Karpas-422 (cell line): ENCODE measurements at regions not wholly inside any gene's neighbourhood (a gene's known extent, or its start where the extent isn't known, plus 50 kb on each side); places are given as distances from the start of the nearest gene placed in this dataset.
A peak's percentile ranks its signal among the peaks of the same experiment; 100 is the strongest.
"Not testable (repeated sequence)": the region's sequence is repeated elsewhere in the genome, so short reads cannot be mapped to it uniquely, and the experiment has no call there.

ENCODE experiments used
- DNase-seq: peaks from one replicate; pipeline ENCODE4 v3.0.0-alpha.2; 2015
- H2AFZ ChIP-seq: fragments of 200-600 bp; sonication (generic); 2 replicates; pipeline ENCODE4 v1.6.1; 2014; ENCODE audit warnings: antibody characterized with exemption, low read length, mixed read lengths
- H3K27ac ChIP-seq: fragments of 200-600 bp; sonication (generic); 2 replicates; pipeline ENCODE4 v1.5.1; 2014; ENCODE audit warnings: mild to moderate bottlenecking, low read length, moderate library complexity
- H3K27me3 ChIP-seq: fragments of 200-600 bp; sonication (generic); 2 replicates; pipeline ENCODE4 v1.6.1; 2014; ENCODE audit warnings: low read length, mixed read lengths
- H3K36me3 ChIP-seq: fragments of 200-600 bp; sonication (generic); 2 replicates; pipeline ENCODE4 v1.6.1; 2014; ENCODE audit warnings: low read length, mixed read lengths; ENCODE audit not compliant: insufficient read depth
- H3K4me1 ChIP-seq: fragments of 200-600 bp; sonication (generic); 2 replicates; pipeline ENCODE4 v1.6.1; 2014; ENCODE audit warnings: mild to moderate bottlenecking, low read length, mixed read lengths
- H3K4me2 ChIP-seq: fragments of 200-600 bp; sonication (generic); 2 replicates; pipeline ENCODE4 v1.6.1; 2014; ENCODE audit warnings: low read length, low read depth, mild to moderate bottlenecking; ENCODE audit not compliant: poor library complexity, severe bottlenecking
- H3K4me3 ChIP-seq: fragments of 200-600 bp; sonication (generic); 2 replicates; pipeline ENCODE4 v1.5.1; 2014; ENCODE audit warnings: mild to moderate bottlenecking, antibody characterized with exemption, low read length, mixed read lengths
- H3K79me2 ChIP-seq: fragments of 200-600 bp; sonication (generic); 2 replicates; pipeline ENCODE4 v1.6.1; 2014; ENCODE audit warnings: mild to moderate bottlenecking, low read length, mixed read lengths
- H3K9ac ChIP-seq: fragments of 200-600 bp; sonication (generic); 2 replicates; pipeline ENCODE4 v1.6.0; 2014; ENCODE audit warnings: low read length
- H3K9me2 ChIP-seq: fragments of 200-600 bp; sonication (generic), shearing (Covaris generic); replicated peaks from 2 replicates; pipeline ENCODE4 v1.6.0; 2014; ENCODE audit warnings: mild to moderate bottlenecking, low read length, moderate library complexity; ENCODE audit not compliant: insufficient read depth
- H3K9me3 ChIP-seq: fragments of 300-700, 200-600 bp; sonication (generic); 2 replicates; pipeline ENCODE4 v1.6.1; 2014; ENCODE audit warnings: low read length, mixed read lengths
- H4K20me1 ChIP-seq: fragments of 200-600 bp; sonication (generic); 2 replicates; pipeline ENCODE4 v1.6.1; 2014; ENCODE audit warnings: mild to moderate bottlenecking, antibody characterized with exemption, low read length, low read depth; ENCODE audit not compliant: insufficient read depth

DNA sequence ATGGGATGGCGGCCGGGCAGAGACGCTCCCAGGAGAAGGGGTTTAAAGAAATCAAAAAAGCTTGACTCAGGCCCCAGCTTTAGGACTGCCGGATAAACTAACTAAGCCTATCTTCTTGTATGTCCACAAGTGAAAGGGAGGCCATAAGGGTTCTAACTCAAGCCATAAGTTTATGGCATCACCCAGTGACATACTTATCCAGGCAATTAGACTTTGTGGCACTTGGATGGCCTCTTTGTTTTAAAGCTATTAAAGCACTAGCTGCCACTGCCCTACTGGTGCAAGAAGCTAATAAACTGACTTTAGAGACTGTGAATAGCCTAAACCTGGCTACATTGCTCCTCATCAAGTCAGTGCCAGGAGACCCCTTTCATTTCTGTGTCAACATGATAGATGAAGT, 102.0 kb downstream of the ZNF429 start:
- Histone ChIP-seq H3K36me3 (no peaks in the 10 kb centered on the region), H3K27ac (no peak overlapping the region), H3K4me1 (peaks cover 19% of the 10 kb centered on the region), H3K9me3 (no peaks in the 10 kb centered on the region), H3K9me2 (no peaks in the 10 kb centered on the region), H3K4me3 (no peak overlapping the region), H3K4me2 (no peak overlapping the region), H3K27me3 (no peaks in the 10 kb centered on the region), H3K79me2 (no peaks in the 10 kb centered on the region), H4K20me1 (no peaks in the 10 kb centered on the region), H3K9ac (no peak overlapping the region), H2AFZ (no peak overlapping the region)
- DNase-seq = no peak

DNA sequence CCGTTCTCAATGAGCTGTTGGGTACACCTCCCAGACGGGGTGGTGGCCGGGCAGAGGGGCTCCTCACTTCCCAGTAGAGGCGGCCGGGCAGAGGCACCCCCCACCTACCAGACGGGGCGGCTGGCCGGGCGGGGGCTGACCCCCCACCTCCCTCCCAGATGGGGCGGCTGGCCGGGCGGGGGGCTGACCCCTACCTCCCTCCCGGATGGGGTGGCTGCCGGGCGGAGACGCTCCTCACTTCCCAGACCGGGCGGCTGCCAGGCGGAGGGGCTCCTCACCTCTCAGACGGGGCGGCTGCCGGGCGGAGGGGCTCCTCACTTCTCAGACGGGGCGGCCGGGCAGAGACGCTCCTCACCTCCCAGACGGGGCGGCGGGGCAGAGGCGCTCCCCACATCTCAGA, 101.6 kb downstream of the ZNF429 start:
- H3K9ac ChIP-seq, H3K27ac ChIP-seq, H3K9me2 ChIP-seq, DNase-seq, H3K4me3 ChIP-seq, H3K9me3 ChIP-seq, H3K36me3 ChIP-seq, H2AFZ ChIP-seq, H3K4me2 ChIP-seq, H3K79me2 ChIP-seq, H3K27me3 ChIP-seq, H4K20me1 ChIP-seq: not testable (repeated sequence)
- peaks cover 19% of the 10 kb centered on the region for H3K4me1 ChIP-seq

DNA sequence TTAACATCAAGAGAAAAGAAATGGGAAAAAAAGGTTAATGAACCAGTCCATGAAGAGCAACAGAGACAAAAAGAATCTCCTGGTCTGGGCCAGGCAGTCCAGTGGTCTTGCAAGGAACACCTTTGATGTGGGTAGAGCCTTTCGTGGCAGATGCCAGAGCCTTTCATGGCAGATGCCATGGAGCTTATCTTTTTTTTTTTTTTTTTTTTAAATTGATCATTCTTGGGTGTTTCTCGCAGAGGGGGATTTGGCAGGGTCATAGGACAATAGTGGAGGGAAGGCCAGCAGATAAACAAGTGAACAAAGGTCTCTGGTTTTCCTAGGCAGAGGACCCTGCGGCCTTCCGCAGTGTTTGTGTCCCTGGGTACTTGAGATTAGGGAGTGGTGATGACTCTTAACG, 100.9 kb downstream of the ZNF429 start:
- not testable (repeated sequence) for H3K4me2 ChIP-seq, DNase-seq, H3K79me2 ChIP-seq, H3K36me3 ChIP-seq, H3K4me3 ChIP-seq, H2AFZ ChIP-seq, H4K20me1 ChIP-seq, H3K27me3 ChIP-seq, H3K9ac ChIP-seq, H3K9me2 ChIP-seq, H3K27ac ChIP-seq, H3K9me3 ChIP-seq
- peaks cover 19% of the 10 kb centered on the region for H3K4me1 ChIP-seq

DNA sequence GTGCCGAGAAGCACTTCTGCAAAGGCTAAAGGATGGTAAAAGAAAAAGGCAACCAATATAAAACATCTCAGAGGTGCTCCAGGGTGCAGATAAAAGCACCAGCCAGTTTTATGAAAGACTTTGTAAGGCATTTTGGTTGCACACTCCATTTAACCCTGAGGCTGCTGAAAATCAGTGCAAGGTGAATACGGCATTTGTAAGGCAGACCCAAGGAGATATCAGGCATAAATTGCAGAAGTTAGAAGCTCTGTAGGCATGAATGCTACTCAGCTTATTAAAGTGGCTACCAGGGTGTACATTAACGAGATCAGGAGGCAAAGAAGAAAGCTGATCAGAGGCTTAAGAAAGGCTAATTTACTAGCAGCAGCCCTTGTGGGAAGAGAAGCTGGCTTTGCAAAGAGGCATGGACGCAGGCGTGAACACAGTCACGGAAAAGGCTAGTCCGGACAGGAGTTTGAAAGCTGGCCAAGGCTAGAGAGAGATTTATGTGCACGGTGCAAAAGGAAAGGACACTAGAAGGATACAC, 99.6 kb downstream of the ZNF429 start:
- Histone ChIP-seq H3K9me2 (no peaks in the 10 kb centered on the region), H2AFZ (peak overlapping the region; percentile 77; the same call in 1 of the 2 replicates), H3K4me2 (peak overlapping the region; percentile 75), H3K79me2 (no peaks in the 10 kb centered on the region), H3K9ac (peak overlapping the region; percentile 61), H3K4me3 (peak overlapping the region; percentile 69), H3K4me1 (peaks cover 19% of the 10 kb centered on the region), H3K36me3 (no peaks in the 10 kb centered on the region), H4K20me1 (no peaks in the 10 kb centered on the region), H3K27ac (no peak overlapping the region), H3K9me3 (no peaks in the 10 kb centered on the region), H3K27me3 (no peaks in the 10 kb centered on the region)
- DNase-seq = peak; percentile 53
